NOMO-1 treated with DMSO at 0.1 percent for 48 hours (cell line): ENCODE measurements at regions not wholly inside any gene's neighbourhood (a gene's known extent, or its start where the extent isn't known, plus 50 kb on each side); places are given as distances from the start of the nearest gene placed in this dataset.
"Not testable (repeated sequence)": the region's sequence is repeated elsewhere in the genome, so short reads cannot be mapped to it uniquely, and the experiment has no call there.

ENCODE experiments used
- DNase-seq: peaks from one replicate; lab custom pipeline; 2025; ENCODE audit not compliant: unreplicated experiment; lab: John Stamatoyannopoulos, UW

- DNase-seq, result no peak
Observed at GRCh38 chr3:15982667-15983196, 185.0 kb upstream of the ANKRD28 start.

GRCh38 chr3:15983232-15983631 lies 185.5 kb upstream of the ANKRD28 start:
- DNase-seq, result no peak

- no peak for DNase-seq
Observed at GRCh38 chr3:15983693-15984092, 185.9 kb upstream of the ANKRD28 start.

DNA sequence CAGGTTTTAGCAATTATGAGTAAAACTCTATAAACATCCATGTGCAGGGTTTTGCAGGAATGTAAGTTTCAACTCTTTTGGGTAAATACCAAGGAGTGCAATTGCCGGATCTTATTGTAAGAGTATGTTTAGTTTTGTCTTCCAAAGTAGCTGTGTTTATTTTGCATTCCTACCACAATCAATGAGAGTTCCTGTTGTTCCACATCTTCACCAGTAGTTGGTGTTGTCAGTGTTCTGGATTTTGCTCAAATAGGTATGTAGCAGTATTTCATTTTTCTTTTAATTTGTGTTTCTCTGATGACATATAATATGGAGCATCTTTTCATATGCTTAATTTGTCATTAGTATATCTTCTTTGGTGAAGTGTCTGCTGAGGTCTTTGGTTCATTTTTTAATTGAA lies 185.1 kb upstream of the GALNT15 start:
- no peak for DNase-seq

DNA sequence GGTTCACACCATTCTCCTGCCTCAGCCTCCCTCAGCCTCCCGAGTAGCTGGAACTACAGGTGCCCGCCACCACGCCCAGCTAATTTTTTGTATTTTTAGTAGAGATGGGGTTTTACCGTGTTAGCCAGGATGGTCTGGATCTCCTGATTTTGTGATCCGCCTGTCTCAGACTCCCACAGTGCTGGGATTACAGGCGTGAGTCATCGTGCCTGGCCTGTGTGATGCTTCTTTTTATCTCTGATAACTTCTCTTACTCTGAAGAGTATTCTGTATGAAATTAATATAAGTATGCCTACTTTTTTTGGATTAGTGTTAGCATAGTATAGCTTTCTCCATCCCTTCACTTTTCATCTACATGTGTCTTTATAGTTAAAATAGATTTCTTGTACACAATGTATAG lies 180.8 kb upstream of the GALNT15 start:
- DNase-seq, result not testable (repeated sequence)

GRCh38 chr3:15996496-15996895 lies 178.0 kb upstream of the GALNT15 start:
- DNase-seq, result not testable (repeated sequence)

DNA sequence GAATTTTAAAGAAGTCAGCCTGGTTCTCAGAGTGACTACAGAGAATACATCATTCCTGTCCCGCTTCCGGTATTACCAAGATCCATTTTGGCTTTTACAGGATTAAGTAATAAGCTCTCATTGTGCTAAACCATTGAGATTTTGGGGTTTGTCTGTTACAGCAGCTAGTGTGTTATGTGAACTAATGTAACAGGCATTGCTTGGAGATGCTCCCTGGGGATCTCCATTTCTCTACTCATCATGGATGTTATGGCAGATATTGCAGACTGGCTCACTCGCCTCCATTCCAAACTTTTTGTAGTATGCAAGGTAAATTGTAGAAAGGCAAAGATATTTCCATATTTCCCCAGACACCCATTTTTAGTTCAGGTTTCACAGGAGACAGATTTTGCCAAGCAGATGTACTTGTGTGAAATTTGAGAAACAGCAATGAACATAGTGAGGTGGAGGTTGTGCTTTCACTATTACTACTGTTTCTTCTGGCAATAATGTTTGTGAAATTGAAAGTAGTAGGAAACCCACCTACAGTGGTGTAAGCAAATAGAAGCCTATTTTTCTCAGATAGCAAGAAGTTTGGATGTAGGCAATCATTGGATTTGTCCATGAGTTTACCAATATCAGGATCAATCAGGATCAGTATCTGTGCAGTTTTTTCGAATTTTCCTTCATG lies 177.1 kb upstream of the GALNT15 start:
- no peak for DNase-seq

- no peak for DNase-seq
Observed at GRCh38 chr3:15998911-15999310, 175.6 kb upstream of the GALNT15 start.

DNA sequence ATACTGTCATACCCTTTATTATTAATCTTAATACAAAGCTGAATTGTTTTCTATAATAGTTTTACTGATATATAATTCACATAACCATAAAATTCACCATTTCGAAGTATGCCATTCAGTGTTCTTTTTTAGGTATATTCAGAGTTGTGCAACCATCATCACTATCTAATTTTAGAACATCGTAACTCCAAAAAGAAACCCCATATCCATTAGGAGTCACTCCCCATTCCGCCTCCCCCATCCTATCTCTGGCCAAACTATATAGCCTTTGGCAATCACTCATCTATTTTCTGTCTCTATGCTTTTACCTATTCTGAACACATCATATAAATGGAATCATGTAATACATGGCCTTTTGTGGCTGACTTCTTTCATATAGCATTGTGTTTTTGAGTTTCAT lies 169.7 kb upstream of the GALNT15 start:
- no peak for DNase-seq

- no peak for DNase-seq
Observed at GRCh38 chr3:16011376-16011775, 163.1 kb upstream of the GALNT15 start.

DNA sequence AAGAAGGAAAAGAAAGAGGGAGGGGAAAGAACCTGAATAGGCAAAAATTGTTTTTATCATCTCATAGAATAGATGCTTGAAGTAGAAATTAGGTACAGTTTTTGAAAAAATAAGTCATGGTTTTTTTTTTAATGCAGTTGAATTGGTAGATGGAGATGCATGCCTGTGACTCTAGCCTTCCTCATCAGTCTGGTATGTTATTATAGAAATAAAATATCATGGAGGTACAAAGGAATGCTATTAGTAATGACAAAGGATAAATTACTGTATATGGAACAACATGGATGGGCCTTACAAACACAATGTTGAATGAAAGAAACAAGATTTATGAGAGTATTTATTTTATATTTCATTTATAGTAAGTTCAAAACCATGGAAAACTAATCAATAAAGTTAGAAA lies 162.4 kb upstream of the GALNT15 start:
- no peak for DNase-seq

DNA sequence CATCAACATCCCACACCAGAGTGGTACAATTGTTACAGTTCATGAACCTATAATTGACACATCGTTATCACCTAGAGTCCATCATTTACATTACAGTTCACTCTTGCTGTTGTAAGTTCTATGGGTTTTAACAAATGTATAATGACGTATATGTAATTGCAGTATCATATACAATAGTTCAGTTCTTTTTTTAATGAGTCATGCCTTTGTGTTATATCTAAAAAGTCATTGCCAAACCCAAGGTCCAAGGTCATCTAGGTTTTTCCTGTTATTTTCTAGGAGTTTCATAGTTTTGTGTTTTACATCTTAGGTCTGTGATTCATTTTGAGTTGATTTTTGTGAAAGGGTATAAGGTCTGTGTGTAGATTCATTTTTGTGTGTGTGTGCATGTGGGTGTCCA lies 160.9 kb upstream of the GALNT15 start:
- DNase-seq, result no peak

DNA sequence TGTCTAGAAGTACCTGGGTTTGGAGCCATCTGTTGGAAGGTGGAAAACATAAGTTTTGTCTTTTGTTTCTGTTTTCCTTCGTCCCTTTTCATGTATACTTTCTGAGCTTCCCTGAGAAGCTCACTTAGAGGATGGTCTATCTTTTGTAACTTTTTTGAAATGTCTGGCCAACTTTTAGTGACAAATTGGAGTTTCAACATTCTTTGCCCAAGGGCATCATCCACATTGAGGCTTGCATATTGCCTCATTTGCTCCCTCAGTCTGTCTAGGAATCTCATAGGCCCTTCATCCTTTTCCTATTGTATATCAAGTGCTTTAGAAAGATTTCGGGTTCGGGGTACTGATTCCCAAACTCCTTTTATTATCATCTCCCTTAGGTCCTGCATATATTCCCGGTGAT lies 152.7 kb upstream of the GALNT15 start:
- DNase-seq, result not testable (repeated sequence)

- not testable (repeated sequence) for DNase-seq
Observed at GRCh38 chr3:16023881-16024280, 150.6 kb upstream of the GALNT15 start.

DNA sequence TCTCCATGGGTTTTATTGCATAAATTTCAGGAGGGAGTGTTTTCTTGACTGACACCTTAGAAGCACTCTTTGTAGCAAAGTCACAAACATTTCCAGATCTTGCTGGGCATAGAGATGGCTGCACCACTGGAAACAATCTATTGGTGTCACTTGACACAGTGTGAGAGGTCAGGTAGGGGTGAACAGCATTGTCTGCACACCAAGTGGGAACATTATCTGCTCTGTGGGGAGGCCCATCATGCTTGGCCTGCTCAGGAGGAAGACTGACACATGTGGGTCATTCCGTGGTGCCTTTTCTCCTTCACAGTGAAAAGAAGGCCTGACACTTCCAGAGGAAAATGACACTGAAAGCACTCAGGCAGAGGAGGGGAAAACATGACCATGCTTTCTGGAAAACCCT lies 149.9 kb upstream of the GALNT15 start:
- DNase-seq, result no peak

DNA sequence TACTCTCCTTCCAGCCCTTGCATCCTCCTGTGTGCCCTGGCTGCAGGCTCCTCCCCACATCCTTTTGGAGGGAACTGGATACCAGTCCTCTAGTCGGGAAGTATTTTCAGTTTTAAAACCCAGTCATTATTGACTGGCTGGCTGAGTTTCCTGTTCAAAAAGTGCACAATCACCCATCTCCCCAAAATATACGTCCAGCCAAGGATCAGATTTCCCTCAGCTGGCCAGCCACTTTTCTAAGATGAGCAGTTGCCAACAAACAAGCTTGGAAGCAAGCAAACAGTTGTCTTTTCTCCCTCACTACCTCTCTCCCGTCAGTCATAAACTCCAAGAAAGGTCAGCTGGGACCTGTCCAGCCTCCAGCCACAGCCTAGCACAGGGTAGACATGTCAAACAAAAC lies 147.7 kb upstream of the GALNT15 start:
- no peak for DNase-seq

DNA sequence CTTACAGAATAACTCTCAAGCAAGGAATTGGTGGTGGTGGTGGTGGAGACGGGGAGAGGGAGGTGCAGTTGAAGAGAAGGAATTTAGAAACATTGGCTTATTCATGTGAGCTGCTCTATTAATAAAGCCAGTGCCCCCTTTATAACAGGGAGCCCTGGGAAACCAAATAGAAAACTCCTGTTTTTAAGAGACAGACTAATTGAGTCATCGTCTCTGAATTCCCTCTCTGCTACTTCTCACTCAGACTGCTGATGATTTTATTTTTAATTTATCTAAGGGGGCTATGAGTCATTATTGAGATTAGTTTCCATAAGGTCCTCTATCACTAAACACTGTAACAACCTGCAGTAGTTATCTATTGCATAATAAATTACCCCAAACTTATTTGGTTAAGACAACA lies 145.9 kb upstream of the GALNT15 start:
- no peak for DNase-seq

GRCh38 chr3:16030342-16030741 lies 144.1 kb upstream of the GALNT15 start:
- no peak for DNase-seq

- no peak for DNase-seq
Observed at GRCh38 chr3:16031434-16031833, 143.0 kb upstream of the GALNT15 start.

DNA sequence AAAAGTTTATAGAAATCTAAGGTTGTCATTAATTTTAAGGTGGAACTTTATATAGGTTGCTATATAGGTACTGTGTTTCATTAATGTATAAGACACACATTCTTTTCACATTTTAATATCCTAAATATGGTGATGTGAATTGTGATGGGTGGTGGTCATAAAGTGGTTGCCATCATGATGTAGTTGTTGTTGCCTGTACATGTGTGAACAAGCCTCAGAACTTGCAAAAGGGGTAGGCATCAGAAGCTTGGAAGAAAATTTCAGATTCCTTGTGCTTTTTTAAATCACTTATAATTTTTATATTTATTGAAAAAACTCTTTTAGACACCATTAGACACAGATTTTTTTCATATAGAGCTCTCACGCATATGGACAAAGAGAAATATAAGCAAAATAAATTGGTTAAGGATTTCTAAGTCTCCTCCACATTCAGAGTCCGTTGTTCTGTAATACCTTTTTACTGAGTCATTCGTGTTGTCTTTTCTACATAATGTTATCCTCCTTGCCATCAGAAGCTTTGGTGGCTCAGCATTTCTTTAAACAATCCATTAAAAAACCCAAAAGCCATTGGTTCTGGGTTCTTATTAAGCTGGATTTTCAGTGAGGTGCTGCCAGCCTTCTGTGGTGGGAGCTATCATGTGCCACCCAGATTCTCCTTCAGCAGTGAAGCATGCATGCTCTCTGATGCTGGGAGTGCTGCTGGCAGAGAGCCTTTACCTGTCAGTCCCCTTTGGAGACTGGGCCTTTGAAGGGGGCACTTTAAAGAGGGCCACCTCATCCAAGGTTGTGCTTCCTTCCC lies 140.4 kb upstream of the GALNT15 start:
- no peak for DNase-seq

- no peak for DNase-seq
Observed at GRCh38 chr3:16040991-16041390, 133.5 kb upstream of the GALNT15 start.
